Panc1 (cell line): ENCODE measurements at regions not wholly inside any gene's neighbourhood (a gene's known extent, or its start where the extent isn't known, plus 50 kb on each side); places are given as distances from the start of the nearest gene placed in this dataset.

ENCODE experiments used
- ATAC-seq: fragments of 200-7000 bp; cut with Tn5 transposase; 2 replicates; pipeline ENCODE4 v1.9.1; 2020; ENCODE audit warnings: mild to moderate bottlenecking, moderate library complexity
- BruUV-seq: library from RNA; stranded (reverse); fragments of 400-500 nt; replicated peaks from 2 replicates; lab custom pipeline; 2021; lab: Mats Ljungman, UMichigan
- CTCF ChIA-PET: fragments of 300-600 bp; sonication (Branson Sonifier 250); formaldehyde crosslinking; loops from one replicate; lab custom pipeline; 2022; ENCODE audit warnings: antibody characterized with exemption; lab: Charles Lee
- POLR2A ChIA-PET: fragments of 300-600 bp; sonication (Branson Sonifier 250); formaldehyde crosslinking; loops from one replicate; lab custom pipeline; 2022; ENCODE audit warnings: antibody characterized with exemption; lab: Charles Lee
- DNase-seq: peaks from one replicate; pipeline ENCODE4 v3.0.0-alpha.2; 2010; ENCODE audit warnings: low read depth, low spot score
- H3K27ac ChIP-seq: 2 replicates; pipeline ENCODE4 v1.5.1; 2011; ENCODE audit warnings: mild to moderate bottlenecking, low read length, inconsistent platforms
- H3K27me3 ChIP-seq: fragments of 200-500 bp; sonication (Bioruptor generic); 2 replicates; pipeline ENCODE4 v1.6.0; 2014; ENCODE audit warnings: low read length, inconsistent platforms; ENCODE audit not compliant: control insufficient read depth, insufficient read depth
- H3K36me3 ChIP-seq: fragments of 200-500 bp; sonication (Bioruptor generic); 2 replicates; pipeline ENCODE4 v1.5.1; 2014; ENCODE audit warnings: inconsistent platforms, mild to moderate bottlenecking, low read length, moderate library complexity; ENCODE audit not compliant: control insufficient read depth, insufficient read depth
- H3K4me1 ChIP-seq: 2 replicates; pipeline ENCODE4 v1.5.1; 2011; ENCODE audit warnings: inconsistent platforms, mild to moderate bottlenecking, low read length, moderate library complexity; ENCODE audit not compliant: control insufficient read depth, insufficient read depth
- H3K4me3 ChIP-seq, 2 experiments: 2 replicates each; pipeline ENCODE4 v1.5.1; 2011 to 2012; ENCODE audit warnings: low read depth in 2 of 2, low read length in 2 of 2, mild to moderate bottlenecking in 2 of 2, inconsistent platforms in 1 of 2, moderate library complexity in 1 of 2
- H3K9me3 ChIP-seq: fragments of 200-500 bp; sonication (Bioruptor generic); 2 replicates; pipeline ENCODE4 v1.5.1; 2014; ENCODE audit warnings: low read depth, mild to moderate bottlenecking, inconsistent platforms, low read length, moderate library complexity; ENCODE audit not compliant: control insufficient read depth, insufficient read depth
- POLR2AphosphoS5 ChIP-seq: IDR thresholded peaks from 2 replicates; pipeline ENCODE4 v1.6.1; 2012; ENCODE audit warnings: mild to moderate bottlenecking, low read depth, low read length, moderate library complexity
- SIN3A ChIP-seq: IDR thresholded peaks from 2 replicates; pipeline ENCODE4 v1.6.1; 2012; ENCODE audit warnings: low read depth, mild to moderate bottlenecking, low read length, moderate library complexity, borderline replicate concordance; ENCODE audit not compliant: insufficient read depth
- TCF7L2 ChIP-seq: IDR thresholded peaks from 2 replicates; pipeline ENCODE4 v1.6.1; 2011; ENCODE audit warnings: mild to moderate bottlenecking, low read depth, low read length, inconsistent platforms
- in situ Hi-C: cut with HindIII; loops from 2 replicates; pipeline ENCODE4 v1.10.0; 2016; ENCODE audit warnings: low sequenced_read_pairs, low pct_unique_long_range_greater_than_20kb
- intact Hi-C: fragments of 100-400 bp; cut with micrococcal nuclease; formaldehyde crosslinking; loops from one replicate; pipeline ENCODE4 v1.10.0; 2022; ENCODE audit not compliant: unreplicated experiment
- TF ChIP-seq, protein P1 (sequence below): fragments of 450-650 bp; IDR thresholded peaks from 2 replicates; pipeline ENCODE4 v1.5.1; 2017; ENCODE audit warnings: mild to moderate bottlenecking
- TF ChIP-seq, protein P2 (sequence below), 2 experiments: IDR thresholded peaks; 2 replicates each; pipeline ENCODE4 v1.6.1; 2011 to 2012; ENCODE audit warnings: low read depth in 2 of 2, control low read depth in 1 of 2, low read length in 1 of 2, mild to moderate bottlenecking in 1 of 2, moderate library complexity in 1 of 2; ENCODE audit not compliant: insufficient read depth in 1 of 2

DNA sequence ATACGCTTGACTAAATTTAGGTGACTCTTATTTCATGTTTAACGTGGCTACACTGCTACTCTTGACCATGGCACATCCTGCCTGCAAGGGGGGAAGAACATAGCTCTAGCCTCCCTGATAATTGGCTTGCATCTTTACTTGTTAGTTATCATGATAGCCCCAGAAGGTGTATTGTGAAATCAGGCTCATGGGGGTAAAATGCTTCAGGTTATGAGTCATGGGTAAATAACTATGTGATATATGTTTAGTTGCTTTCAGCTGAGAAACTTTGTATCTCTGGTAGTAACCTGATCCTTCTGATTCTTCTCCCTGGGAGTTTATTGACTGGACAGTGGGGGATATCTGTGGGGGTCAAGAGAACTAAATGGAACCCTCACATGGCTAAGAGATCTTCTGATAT lies 660.8 kb upstream of the UBE2E2 start:
- H3K36me3 ChIP-seq, result no peaks in the 10 kb centered on the region
- intact Hi-C loops (no loop called here), in situ Hi-C loops (no loop called here)
- DNase-seq, result no peak
- no peak for TF ChIP-seq SIN3A
- no peak for TF ChIP-seq TCF7L2
- TF ChIP-seq, protein P1, sequence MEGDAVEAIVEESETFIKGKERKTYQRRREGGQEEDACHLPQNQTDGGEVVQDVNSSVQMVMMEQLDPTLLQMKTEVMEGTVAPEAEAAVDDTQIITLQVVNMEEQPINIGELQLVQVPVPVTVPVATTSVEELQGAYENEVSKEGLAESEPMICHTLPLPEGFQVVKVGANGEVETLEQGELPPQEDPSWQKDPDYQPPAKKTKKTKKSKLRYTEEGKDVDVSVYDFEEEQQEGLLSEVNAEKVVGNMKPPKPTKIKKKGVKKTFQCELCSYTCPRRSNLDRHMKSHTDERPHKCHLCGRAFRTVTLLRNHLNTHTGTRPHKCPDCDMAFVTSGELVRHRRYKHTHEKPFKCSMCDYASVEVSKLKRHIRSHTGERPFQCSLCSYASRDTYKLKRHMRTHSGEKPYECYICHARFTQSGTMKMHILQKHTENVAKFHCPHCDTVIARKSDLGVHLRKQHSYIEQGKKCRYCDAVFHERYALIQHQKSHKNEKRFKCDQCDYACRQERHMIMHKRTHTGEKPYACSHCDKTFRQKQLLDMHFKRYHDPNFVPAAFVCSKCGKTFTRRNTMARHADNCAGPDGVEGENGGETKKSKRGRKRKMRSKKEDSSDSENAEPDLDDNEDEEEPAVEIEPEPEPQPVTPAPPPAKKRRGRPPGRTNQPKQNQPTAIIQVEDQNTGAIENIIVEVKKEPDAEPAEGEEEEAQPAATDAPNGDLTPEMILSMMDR, result no peak
- TF ChIP-seq, protein P2, sequence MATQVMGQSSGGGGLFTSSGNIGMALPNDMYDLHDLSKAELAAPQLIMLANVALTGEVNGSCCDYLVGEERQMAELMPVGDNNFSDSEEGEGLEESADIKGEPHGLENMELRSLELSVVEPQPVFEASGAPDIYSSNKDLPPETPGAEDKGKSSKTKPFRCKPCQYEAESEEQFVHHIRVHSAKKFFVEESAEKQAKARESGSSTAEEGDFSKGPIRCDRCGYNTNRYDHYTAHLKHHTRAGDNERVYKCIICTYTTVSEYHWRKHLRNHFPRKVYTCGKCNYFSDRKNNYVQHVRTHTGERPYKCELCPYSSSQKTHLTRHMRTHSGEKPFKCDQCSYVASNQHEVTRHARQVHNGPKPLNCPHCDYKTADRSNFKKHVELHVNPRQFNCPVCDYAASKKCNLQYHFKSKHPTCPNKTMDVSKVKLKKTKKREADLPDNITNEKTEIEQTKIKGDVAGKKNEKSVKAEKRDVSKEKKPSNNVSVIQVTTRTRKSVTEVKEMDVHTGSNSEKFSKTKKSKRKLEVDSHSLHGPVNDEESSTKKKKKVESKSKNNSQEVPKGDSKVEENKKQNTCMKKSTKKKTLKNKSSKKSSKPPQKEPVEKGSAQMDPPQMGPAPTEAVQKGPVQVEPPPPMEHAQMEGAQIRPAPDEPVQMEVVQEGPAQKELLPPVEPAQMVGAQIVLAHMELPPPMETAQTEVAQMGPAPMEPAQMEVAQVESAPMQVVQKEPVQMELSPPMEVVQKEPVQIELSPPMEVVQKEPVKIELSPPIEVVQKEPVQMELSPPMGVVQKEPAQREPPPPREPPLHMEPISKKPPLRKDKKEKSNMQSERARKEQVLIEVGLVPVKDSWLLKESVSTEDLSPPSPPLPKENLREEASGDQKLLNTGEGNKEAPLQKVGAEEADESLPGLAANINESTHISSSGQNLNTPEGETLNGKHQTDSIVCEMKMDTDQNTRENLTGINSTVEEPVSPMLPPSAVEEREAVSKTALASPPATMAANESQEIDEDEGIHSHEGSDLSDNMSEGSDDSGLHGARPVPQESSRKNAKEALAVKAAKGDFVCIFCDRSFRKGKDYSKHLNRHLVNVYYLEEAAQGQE (IDR thresholded peaks at IDR 0.05; ENCODE audit: insufficient read depth in 1 of 2, low read depth in 2 of 2, low read length in 1 of 2), result no peak
- TF ChIP-seq POLR2AphosphoS5, result no peak
- H3K4me1 ChIP-seq, result no peaks in the 10 kb centered on the region
- no TSS peak for BruUV-seq
- H3K4me3 ChIP-seq, result no peak overlapping the region
- ChIA-PET CTCF (no interaction called here), POLR2A (no interaction called here)
- H3K27ac ChIP-seq, result no peak overlapping the region
- H3K9me3 ChIP-seq, result no peaks in the 10 kb centered on the region
- H3K27me3 ChIP-seq, result no peaks in the 10 kb centered on the region
- no peak for ATAC-seq

DNA sequence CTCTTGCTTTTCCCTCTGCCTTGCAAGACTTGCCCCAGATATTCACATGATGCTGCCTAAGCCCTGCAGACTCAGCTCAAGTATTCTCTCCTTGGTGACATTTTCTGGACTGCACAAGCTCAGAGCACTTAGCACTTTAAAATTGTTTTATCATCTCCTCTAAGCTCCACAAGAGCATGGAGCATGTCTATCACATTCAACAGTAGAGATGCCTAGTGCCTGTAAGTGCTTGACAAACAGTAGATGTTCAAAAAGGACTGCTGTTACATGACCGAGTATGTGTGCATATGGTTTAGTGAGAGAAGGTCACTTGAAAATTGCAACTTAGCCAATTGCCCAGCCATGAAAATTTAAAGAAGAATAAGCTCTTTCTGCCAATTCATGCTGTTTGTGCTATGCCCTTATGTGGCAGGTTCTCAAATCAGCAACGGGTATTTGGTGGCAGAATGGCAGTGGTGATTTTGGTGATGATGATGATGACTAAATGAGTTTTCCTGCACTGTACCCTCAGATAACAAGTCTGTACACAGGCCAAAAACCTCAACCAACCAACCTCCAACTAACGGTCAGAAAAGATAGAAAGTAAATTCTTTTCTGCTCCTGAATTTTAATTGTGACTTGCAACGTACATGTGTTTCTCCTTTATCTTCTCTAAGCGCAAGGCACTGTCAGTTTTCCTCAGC lies 647.2 kb upstream of the UBE2E2 start:
- no peak for TF ChIP-seq POLR2AphosphoS5
- TF ChIP-seq, protein P2 (IDR thresholded peaks at IDR 0.05; ENCODE audit: insufficient read depth in 1 of 2, low read depth in 2 of 2, low read length in 1 of 2), result no peak
- TF ChIP-seq SIN3A, result no peak
- TF ChIP-seq, protein P1, result no peak
- no peak for TF ChIP-seq TCF7L2
- ChIA-PET CTCF (no interaction called here), POLR2A (no interaction called here)
- in situ Hi-C loops (no loop called here), intact Hi-C loops (loop anchor here (10.0 kb wide), 1 partner anchor 381 kb away; no protein-coding TSS in a partner anchor)
- BruUV-seq, result no TSS peak
- no peaks in the 10 kb centered on the region for H3K9me3 ChIP-seq
- H3K27me3 ChIP-seq, result no peaks in the 10 kb centered on the region
- DNase-seq (no peak), ATAC-seq (no peak)
- no peak overlapping the region for H3K4me3 ChIP-seq
- H3K36me3 ChIP-seq, result no peaks in the 10 kb centered on the region
- no peak overlapping the region for H3K27ac ChIP-seq
- H3K4me1 ChIP-seq, result no peaks in the 10 kb centered on the region
